ENCODE measurements at regions not wholly inside any gene's neighbourhood (a gene's known extent, or its start where the extent isn't known, plus 50 kb on each side); places are given as distances from the start of the nearest gene placed in this dataset.

DNA sequence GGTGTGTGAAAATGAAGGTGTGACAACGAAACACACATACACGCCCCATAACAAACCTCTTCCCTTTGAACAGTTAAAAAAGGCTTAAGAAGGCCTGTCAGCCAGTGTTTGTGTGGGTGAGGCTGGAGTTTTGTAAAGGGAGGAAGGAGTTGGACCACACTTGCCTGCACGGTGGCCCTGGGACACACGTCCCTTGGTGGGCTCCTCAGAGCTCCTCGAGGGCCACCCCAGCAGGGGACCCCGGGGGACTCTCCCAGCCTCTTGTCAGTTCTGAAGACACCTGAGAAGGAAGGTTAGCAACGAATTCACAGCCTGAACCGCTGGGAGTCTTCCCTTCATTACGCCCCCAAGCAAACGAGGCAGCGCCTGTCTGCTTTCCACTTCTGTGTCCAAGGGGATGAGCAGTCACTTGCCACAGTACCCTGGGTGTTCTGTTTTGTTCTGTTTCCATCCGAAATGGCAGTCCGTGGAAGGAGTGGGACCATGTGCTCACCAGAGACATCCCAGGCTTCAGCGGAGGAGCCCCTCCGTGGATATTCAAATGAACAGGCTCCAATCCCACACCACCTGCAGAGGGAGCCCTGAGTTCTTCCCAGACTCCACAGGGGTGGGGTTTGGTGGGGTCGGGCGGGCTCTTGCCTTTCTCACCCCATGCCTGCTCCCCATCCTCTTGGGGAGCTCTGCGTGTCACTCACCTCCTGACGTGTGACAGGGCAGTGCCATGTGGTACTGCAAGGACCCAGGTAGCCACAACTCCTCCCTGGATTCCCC is 68.6 kb downstream of the NRN1 start:
- no peak overlapping the region for H3K27ac ChIP-seq

GRCh38 chr6:5937169-5937909 is 69.4 kb downstream of the NRN1 start:
- no peak overlapping the region for H3K27ac ChIP-seq
- H3K36me3 ChIP-seq = no peaks in the 10 kb centered on the region
- DNase-seq (ENCODE audit: low spot score in 2 of 2) = no peak
- peaks cover 0 to 14% of the 10 kb centered on the region in 2 donors for H3K4me1 ChIP-seq
- H3K4me3 ChIP-seq = no peak overlapping the region
- no peaks in the 10 kb centered on the region for H3K9me3 ChIP-seq
- no peak for TF ChIP-seq CTCF (IDR thresholded peaks at IDR 0.05)
- intact Hi-C loops (cut with DNase I) = no loop called here
- no peaks in the 10 kb centered on the region for H3K27me3 ChIP-seq

More for the DNA sequence above, 68.6 kb downstream of the NRN1 start:
- peaks cover 0 to 14% of the 10 kb centered on the region in 2 donors for H3K4me1 ChIP-seq
- no peak for TF ChIP-seq CTCF (IDR thresholded peaks at IDR 0.05)
- intact Hi-C loops (cut with DNase I) = no loop called here
- no peaks in the 10 kb centered on the region for H3K36me3 ChIP-seq
- no peaks in the 10 kb centered on the region for H3K27me3 ChIP-seq
- DNase-seq (ENCODE audit: low spot score in 2 of 2) = no peak
- peaks cover 0 to 1% of the 10 kb centered on the region in 2 donors for H3K9me3 ChIP-seq
- no peak overlapping the region for H3K4me3 ChIP-seq

- intact Hi-C loops (cut with DNase I) = no loop called here
- H3K4me3 ChIP-seq = no peak overlapping the region
These were observed 70.1 kb downstream of the NRN1 start for GRCh38 chr6:5936631-5937030.

GRCh38 chr6:5936140-5936539 is 70.6 kb downstream of the NRN1 start:
- intact Hi-C loops (cut with DNase I) = no loop called here
- Histone ChIP-seq H3K9me3 (no peaks in the 10 kb centered on the region), H3K27me3 (no peaks in the 10 kb centered on the region), H3K36me3 (no peaks in the 10 kb centered on the region), H3K27ac (no peak overlapping the region), H3K4me1 (peaks cover 0 to 7% of the 10 kb centered on the region in 2 donors), H3K4me3 (no peak overlapping the region)
- DNase-seq (ENCODE audit: low spot score in 2 of 2) = no peak
- TF ChIP-seq CTCF (IDR thresholded peaks at IDR 0.05) = no peak

More at GRCh38 chr6:5936631-5937030, 70.1 kb downstream of the NRN1 start:
- Histone ChIP-seq H3K36me3 (no peaks in the 10 kb centered on the region), H3K9me3 (no peaks in the 10 kb centered on the region), H3K4me1 (peaks cover 0 to 10% of the 10 kb centered on the region in 2 donors), H3K27ac (no peak overlapping the region), H3K27me3 (no peaks in the 10 kb centered on the region)
- DNase-seq (ENCODE audit: low spot score in 2 of 2) = no peak
- TF ChIP-seq CTCF (IDR thresholded peaks at IDR 0.05) = no peak

DNA sequence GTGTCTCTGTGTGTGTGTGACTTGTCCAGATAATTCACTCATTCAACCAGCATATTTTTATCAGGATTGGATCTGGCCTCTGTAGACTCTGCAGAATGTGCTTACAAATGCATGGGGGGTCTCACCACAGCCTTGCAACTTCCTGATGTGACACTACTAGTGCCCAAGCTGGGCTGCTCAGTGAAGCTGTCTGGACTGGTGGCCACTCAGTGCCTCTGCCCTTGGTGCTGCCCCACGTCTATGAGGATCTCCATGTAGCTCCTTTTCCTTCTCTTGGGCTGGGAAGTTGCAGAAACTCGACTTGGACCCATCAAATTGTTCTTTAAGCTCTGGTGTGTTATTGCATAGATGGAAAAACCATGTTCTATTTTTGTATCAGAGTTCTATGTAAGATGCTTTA is 75.8 kb downstream of the NRN1 start:
- Histone ChIP-seq H3K9me3 (no peaks in the 10 kb centered on the region), H3K4me1 (no peaks in the 10 kb centered on the region), H3K27ac (no peak overlapping the region), H3K27me3 (no peaks in the 10 kb centered on the region), H3K4me3 (no peak overlapping the region), H3K36me3 (no peaks in the 10 kb centered on the region)
- no peak for TF ChIP-seq CTCF (IDR thresholded peaks at IDR 0.05)
- DNase-seq (ENCODE audit: low spot score in 2 of 2) = no peak
- intact Hi-C loops (cut with DNase I) = no loop called here

Measured in ascending aorta (tissue), 2 donors.